ENCODE measurements at regions not wholly inside any gene's neighbourhood (a gene's known extent, or its start where the extent isn't known, plus 50 kb on each side); places are given as distances from the start of the nearest gene placed in this dataset.

DNA sequence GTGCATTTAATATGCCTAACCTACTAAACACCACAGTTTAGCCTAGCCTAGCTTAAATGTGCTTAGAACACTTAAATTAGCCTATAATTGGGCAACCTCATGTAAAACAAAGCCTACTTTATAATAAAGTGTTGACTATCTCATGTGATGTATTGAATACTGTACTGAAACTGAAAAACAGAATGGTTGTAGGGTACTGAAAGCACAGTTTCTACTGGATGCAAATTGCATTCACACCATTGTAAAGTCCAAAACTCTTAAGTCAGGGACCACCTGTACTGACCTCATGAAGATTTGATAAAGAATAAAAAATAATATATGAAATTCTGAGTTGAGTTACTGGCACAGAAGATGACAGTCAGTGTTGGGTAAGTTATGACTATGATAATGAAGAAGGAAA is 625.4 kb upstream of the SOX9 start:
- Histone ChIP-seq H3K23ac (ENCODE audit: insufficient read length) (no peak overlapping the region), H3K27me3 (replicated peaks in 1 of 4; ENCODE audit: control insufficient read depth in 3 of 4, extremely low read depth in 1 of 4, insufficient read depth in 3 of 4, low read length in 3 of 4) (no peaks in the 10 kb centered on the region), H2BK20ac (ENCODE audit: low read length) (no peak overlapping the region), H3K27ac (ENCODE audit: low read depth, low read length) (no peak overlapping the region), H2BK12ac (ENCODE audit: low read depth, low read length) (no peak overlapping the region), H3K14ac (ENCODE audit: insufficient read length) (no peak overlapping the region), H3K9ac (replicated peaks in 1 of 4; ENCODE audit: extremely low read depth in 1 of 4, low read depth in 3 of 4, low read length in 3 of 4) (no peak overlapping the region), H2BK120ac (replicated peaks; ENCODE audit: low read depth, low read length) (no peak overlapping the region), H2AK5ac (ENCODE audit: low read depth, low read length) (no peak overlapping the region), H4K91ac (replicated peaks; ENCODE audit: insufficient read length, low read length) (no peak overlapping the region), H4K8ac (ENCODE audit: extremely low read depth, insufficient read depth, low read length) (no peak overlapping the region), H4K20me1 (replicated peaks in 1 of 2; ENCODE audit: control insufficient read depth in 1 of 2, insufficient read depth in 2 of 2, low read length in 2 of 2) (no peaks in the 10 kb centered on the region), H3K23me2 (ENCODE audit: low read depth, low read length) (no peaks in the 10 kb centered on the region), H3K4me3 (ENCODE audit: extremely low read depth in 1 of 4, insufficient read depth in 2 of 4, low read depth in 3 of 4, low read length in 4 of 4) (no peak overlapping the region), H2AFZ (ENCODE audit: low read length) (no peak overlapping the region), H3K4me2 (ENCODE audit: insufficient read depth in 1 of 2, low read depth in 2 of 2, low read length in 2 of 2) (no peak overlapping the region), H3K79me1 (ENCODE audit: low read depth, low read length) (no peaks in the 10 kb centered on the region), H3K56ac (replicated peaks; ENCODE audit: insufficient read length, low read depth, low read length) (no peak overlapping the region), H3K36me3 (ENCODE audit: control insufficient read depth in 2 of 4, insufficient read depth in 4 of 4, low read length in 3 of 4) (no peaks in the 10 kb centered on the region), H4K5ac (ENCODE audit: insufficient read length, low read depth, low read length) (no peak overlapping the region), H2BK15ac (ENCODE audit: low read length) (no peak overlapping the region), H3K4me1 (replicated peaks in 1 of 4; ENCODE audit: control insufficient read depth in 3 of 4, insufficient read depth in 4 of 4, low read length in 3 of 4) (no peaks in the 10 kb centered on the region), H3K79me2 (ENCODE audit: control insufficient read depth in 1 of 2, insufficient read depth in 2 of 2, low read length in 2 of 2) (no peaks in the 10 kb centered on the region), H3K18ac (ENCODE audit: extremely low read depth, low read length) (no peak overlapping the region), H3K4ac (replicated peaks; ENCODE audit: insufficient read length, low read depth, low read length) (no peak overlapping the region), H2BK5ac (ENCODE audit: low read depth, low read length) (no peak overlapping the region), H3K9me3 (ENCODE audit: insufficient read depth in 2 of 2, low read depth in 1 of 2, low read length in 1 of 2) (no peaks in the 10 kb centered on the region)
- TF ChIP-seq, protein P1, sequence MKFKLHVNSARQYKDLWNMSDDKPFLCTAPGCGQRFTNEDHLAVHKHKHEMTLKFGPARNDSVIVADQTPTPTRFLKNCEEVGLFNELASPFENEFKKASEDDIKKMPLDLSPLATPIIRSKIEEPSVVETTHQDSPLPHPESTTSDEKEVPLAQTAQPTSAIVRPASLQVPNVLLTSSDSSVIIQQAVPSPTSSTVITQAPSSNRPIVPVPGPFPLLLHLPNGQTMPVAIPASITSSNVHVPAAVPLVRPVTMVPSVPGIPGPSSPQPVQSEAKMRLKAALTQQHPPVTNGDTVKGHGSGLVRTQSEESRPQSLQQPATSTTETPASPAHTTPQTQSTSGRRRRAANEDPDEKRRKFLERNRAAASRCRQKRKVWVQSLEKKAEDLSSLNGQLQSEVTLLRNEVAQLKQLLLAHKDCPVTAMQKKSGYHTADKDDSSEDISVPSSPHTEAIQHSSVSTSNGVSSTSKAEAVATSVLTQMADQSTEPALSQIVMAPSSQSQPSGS (IDR thresholded peaks at IDR 0.05; ENCODE audit: low read length) = no peak
- no peak for TF ChIP-seq KDM4A (IDR thresholded peaks at IDR 0.05; ENCODE audit: low read depth, low read length, severe bottlenecking)
- TF ChIP-seq CHD1 (IDR thresholded peaks at IDR 0.05; ENCODE audit: low read depth, low read length) = no peak
- TF ChIP-seq, protein P2, sequence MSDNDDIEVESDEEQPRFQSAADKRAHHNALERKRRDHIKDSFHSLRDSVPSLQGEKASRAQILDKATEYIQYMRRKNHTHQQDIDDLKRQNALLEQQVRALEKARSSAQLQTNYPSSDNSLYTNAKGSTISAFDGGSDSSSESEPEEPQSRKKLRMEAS (IDR thresholded peaks at IDR 0.05) = no peak
- TF ChIP-seq EP300 (IDR thresholded peaks at IDR 0.05; ENCODE audit: borderline replicate concordance in 1 of 2, low read depth in 2 of 2, low read length in 2 of 2) = no peak
- TF ChIP-seq KDM5A (IDR thresholded peaks at IDR 0.05; ENCODE audit: low read length) = no peak
- TF ChIP-seq, protein P3, sequence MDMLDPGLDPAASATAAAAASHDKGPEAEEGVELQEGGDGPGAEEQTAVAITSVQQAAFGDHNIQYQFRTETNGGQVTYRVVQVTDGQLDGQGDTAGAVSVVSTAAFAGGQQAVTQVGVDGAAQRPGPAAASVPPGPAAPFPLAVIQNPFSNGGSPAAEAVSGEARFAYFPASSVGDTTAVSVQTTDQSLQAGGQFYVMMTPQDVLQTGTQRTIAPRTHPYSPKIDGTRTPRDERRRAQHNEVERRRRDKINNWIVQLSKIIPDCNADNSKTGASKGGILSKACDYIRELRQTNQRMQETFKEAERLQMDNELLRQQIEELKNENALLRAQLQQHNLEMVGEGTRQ (IDR thresholded peaks at IDR 0.05; ENCODE audit: low read length) = no peak
- TF ChIP-seq CBX5 (IDR thresholded peaks at IDR 0.05; ENCODE audit: low read depth, low read length) = no peak
- no peak for TF ChIP-seq GABPA (IDR thresholded peaks at IDR 0.05; ENCODE audit: borderline replicate concordance, insufficient read depth, low read length)
- no peak for TF ChIP-seq ASH2L (IDR thresholded peaks at IDR 0.05; ENCODE audit: low read length)
- TF ChIP-seq EZH2 (IDR thresholded peaks at IDR 0.05; ENCODE audit: low read depth, low read length, severe bottlenecking) = no peak
- TF ChIP-seq RXRA (IDR thresholded peaks at IDR 0.05; ENCODE audit: insufficient read depth, low read depth, low read length) = no peak
- CTCF ChIA-PET (ENCODE audit: partially characterized antibody) = no interaction called here
- FAIRE-seq (no peak), DNase-seq (ENCODE audit: low read depth in 1 of 2, low spot score in 2 of 2) (no peak)
- POLR2A ChIA-PET (ENCODE audit: partially characterized antibody) = no interaction called here
